ENCODE measurements at regions not wholly inside any gene's neighbourhood (a gene's known extent, or its start where the extent isn't known, plus 50 kb on each side); places are given as distances from the start of the nearest gene placed in this dataset.

DNA sequence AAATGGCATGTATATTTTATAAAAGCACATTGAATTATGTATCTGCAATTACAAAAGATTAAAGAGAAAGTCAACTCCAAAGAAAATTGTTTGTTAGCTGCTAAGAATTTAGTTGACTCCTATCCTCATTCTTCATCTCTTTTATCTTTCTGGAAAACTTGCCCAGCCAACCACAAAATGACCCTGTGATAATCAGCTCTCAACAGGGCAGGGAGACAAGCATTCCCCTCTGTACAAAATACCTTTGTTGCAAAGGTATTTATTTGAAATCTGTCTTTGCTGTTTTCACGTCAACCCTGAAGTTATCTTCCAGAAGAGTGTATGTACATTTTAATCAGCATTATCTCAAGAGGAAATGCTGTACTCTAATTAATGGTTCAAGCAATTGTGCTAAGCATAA lies 191.1 kb upstream of the DDI1 start:
- ChIA-PET POLR2A (no interaction called here), CTCF (ENCODE audit: low intra/inter-chr PET ratio, low total read pairs) (no interaction called here)
- Histone ChIP-seq H3K4me2 (ENCODE audit: low read depth, low read length) (no peak overlapping the region), H3K27me3 (ENCODE audit: control insufficient read depth in 1 of 2, insufficient read depth in 2 of 2, low read length in 2 of 2) (no peaks in the 10 kb centered on the region), H4K20me1 (ENCODE audit: insufficient read depth, low read length) (no peaks in the 10 kb centered on the region), H3K36me3 (replicated peaks in 1 of 2; ENCODE audit: control insufficient read depth in 1 of 2, insufficient read depth in 2 of 2, low read length in 2 of 2) (no peaks in the 10 kb centered on the region), H3K79me2 (ENCODE audit: insufficient read depth, low read length) (no peaks in the 10 kb centered on the region), H3K9me3 (ENCODE audit: low read length) (peaks cover 21% of the 10 kb centered on the region; the same call in 1 of the 2 replicates), H3K27ac (ENCODE audit: extremely low read length, insufficient read depth, low read length) (no peak overlapping the region), H3K4me3 (replicated peaks in 1 of 3; ENCODE audit: insufficient read depth in 1 of 3, low read depth in 2 of 3, low read length in 3 of 3) (no peak overlapping the region), H3K9ac (ENCODE audit: insufficient read depth, low read depth, low read length) (no peak overlapping the region), H2AFZ (ENCODE audit: low read length) (no peak overlapping the region), H3K4me1 (ENCODE audit: insufficient read depth, low read length) (no peaks in the 10 kb centered on the region)
- WGBS (ENCODE audit: low lambda C conversion rate): 4% methylated on average over 1 of the region's 1 CpG
- BruUV-seq (replicated peaks): no TSS peak
- TF ChIP-seq ZNF747 (CRISPR knock-in tag; IDR thresholded peaks at IDR 0.05; ENCODE audit: borderline replicate concordance): no peak
- TF ChIP-seq NFKB2 (CRISPR knock-in tag; IDR thresholded peaks at IDR 0.05; ENCODE audit: borderline replicate concordance): no peak
- TF ChIP-seq MEIS1 (CRISPR knock-in tag; IDR thresholded peaks at IDR 0.05; ENCODE audit: borderline replicate concordance): no peak
- TF ChIP-seq RBM22 (optimal IDR thresholded peaks at IDR 0.05; ENCODE audit: low read length): no peak
- TF ChIP-seq SP5 (CRISPR knock-in tag; IDR thresholded peaks at IDR 0.05; ENCODE audit: borderline replicate concordance, low read depth): no peak
- TF ChIP-seq NR2F1 (CRISPR knock-in tag; IDR thresholded peaks at IDR 0.05): no peak
- TF ChIP-seq SMYD3 (CRISPR knock-in tag; IDR thresholded peaks at IDR 0.05): no peak
- TF ChIP-seq, protein P1, sequence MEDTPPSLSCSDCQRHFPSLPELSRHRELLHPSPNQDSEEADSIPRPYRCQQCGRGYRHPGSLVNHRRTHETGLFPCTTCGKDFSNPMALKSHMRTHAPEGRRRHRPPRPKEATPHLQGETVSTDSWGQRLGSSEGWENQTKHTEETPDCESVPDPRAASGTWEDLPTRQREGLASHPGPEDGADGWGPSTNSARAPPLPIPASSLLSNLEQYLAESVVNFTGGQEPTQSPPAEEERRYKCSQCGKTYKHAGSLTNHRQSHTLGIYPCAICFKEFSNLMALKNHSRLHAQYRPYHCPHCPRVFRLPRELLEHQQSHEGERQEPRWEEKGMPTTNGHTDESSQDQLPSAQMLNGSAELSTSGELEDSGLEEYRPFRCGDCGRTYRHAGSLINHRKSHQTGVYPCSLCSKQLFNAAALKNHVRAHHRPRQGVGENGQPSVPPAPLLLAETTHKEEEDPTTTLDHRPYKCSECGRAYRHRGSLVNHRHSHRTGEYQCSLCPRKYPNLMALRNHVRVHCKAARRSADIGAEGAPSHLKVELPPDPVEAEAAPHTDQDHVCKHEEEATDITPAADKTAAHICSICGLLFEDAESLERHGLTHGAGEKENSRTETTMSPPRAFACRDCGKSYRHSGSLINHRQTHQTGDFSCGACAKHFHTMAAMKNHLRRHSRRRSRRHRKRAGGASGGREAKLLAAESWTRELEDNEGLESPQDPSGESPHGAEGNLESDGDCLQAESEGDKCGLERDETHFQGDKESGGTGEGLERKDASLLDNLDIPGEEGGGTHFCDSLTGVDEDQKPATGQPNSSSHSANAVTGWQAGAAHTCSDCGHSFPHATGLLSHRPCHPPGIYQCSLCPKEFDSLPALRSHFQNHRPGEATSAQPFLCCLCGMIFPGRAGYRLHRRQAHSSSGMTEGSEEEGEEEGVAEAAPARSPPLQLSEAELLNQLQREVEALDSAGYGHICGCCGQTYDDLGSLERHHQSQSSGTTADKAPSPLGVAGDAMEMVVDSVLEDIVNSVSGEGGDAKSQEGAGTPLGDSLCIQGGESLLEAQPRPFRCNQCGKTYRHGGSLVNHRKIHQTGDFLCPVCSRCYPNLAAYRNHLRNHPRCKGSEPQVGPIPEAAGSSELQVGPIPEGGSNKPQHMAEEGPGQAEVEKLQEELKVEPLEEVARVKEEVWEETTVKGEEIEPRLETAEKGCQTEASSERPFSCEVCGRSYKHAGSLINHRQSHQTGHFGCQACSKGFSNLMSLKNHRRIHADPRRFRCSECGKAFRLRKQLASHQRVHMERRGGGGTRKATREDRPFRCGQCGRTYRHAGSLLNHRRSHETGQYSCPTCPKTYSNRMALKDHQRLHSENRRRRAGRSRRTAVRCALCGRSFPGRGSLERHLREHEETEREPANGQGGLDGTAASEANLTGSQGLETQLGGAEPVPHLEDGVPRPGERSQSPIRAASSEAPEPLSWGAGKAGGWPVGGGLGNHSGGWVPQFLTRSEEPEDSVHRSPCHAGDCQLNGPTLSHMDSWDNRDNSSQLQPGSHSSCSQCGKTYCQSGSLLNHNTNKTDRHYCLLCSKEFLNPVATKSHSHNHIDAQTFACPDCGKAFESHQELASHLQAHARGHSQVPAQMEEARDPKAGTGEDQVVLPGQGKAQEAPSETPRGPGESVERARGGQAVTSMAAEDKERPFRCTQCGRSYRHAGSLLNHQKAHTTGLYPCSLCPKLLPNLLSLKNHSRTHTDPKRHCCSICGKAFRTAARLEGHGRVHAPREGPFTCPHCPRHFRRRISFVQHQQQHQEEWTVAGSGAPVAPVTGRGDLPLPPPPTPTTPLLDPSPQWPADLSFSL (CRISPR knock-in tag; IDR thresholded peaks at IDR 0.05): no peak
- TF ChIP-seq MTF2 (CRISPR knock-in tag; IDR thresholded peaks at IDR 0.05; ENCODE audit: borderline replicate concordance): no peak
- no peak for TF ChIP-seq SMAD9 (CRISPR knock-in tag; IDR thresholded peaks at IDR 0.05)
- TF ChIP-seq YEATS2 (CRISPR knock-in tag; IDR thresholded peaks at IDR 0.05; ENCODE audit: borderline replicate concordance): no peak
- no peak for TF ChIP-seq ARNT2 (CRISPR knock-in tag; IDR thresholded peaks at IDR 0.05; ENCODE audit: low read depth)
- no peak for TF ChIP-seq MAFG (CRISPR knock-in tag; IDR thresholded peaks at IDR 0.05)
- TF ChIP-seq ZC3H4 (CRISPR knock-in tag; IDR thresholded peaks at IDR 0.05; ENCODE audit: borderline replicate concordance): no peak
- TF ChIP-seq HNRNPLL (IDR thresholded peaks at IDR 0.05; ENCODE audit: low read depth, low read length, poor library complexity, severe bottlenecking): no peak
- no peak for TF ChIP-seq TBP (CRISPR knock-in tag; IDR thresholded peaks at IDR 0.05)
- no peak for TF ChIP-seq HDAC2 (CRISPR knock-in tag; IDR thresholded peaks at IDR 0.05)
- no peak for TF ChIP-seq THYN1 (CRISPR knock-in tag; IDR thresholded peaks at IDR 0.05; ENCODE audit: borderline replicate concordance, low read depth)
- FAIRE-seq: no peak
- in situ Hi-C loops (cut with HindIII; ENCODE audit: extremely low pct_ligation_motif_present, low pct_unique_long_range_greater_than_20kb): no loop called here
- no peak for DNase-seq (ENCODE audit: low spot score)
- intact Hi-C loops (cut with micrococcal nuclease; ENCODE audit: unreplicated experiment): no loop called here
- ATAC-seq: no peak

Data from HepG2 (cell line).